ENCODE measurements at regions not wholly inside any gene's neighbourhood (a gene's known extent, or its start where the extent isn't known, plus 50 kb on each side); places are given as distances from the start of the nearest gene placed in this dataset.

DNA sequence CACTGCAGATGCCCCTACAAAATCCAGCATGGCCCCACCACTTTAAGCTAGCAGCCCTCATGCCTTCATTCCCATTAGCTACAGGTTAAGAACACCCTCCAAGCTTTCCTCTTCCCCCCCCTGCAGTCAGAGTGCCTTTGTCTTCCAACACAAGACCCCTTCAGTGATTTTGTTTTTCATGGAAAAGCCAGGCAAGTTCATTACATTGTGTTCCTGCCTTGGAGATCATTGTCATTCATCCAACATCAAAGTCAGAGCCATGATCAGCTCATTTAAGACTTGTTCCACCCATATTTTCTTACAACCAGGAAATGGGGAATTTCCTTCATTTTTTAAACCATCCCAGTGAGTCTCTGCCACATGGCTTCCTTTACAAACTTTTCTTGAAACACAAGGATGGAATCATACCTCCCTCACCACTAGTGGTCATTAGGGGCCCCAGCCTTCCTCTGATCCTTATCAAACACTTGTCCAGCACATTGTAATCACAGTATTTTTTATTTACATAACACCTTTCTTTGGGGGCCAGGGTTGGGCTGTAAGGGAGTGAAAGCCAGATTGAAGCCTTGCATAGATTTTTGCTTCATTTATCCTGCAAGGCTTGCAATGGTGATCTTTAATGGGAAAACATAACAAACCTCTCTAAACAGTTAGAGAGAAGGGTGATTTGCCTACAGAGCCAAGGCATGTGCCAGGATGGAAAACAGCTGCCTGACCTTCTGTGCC lies 765.3 kb downstream of the MED13L start:
- TF ChIP-seq, protein P1, sequence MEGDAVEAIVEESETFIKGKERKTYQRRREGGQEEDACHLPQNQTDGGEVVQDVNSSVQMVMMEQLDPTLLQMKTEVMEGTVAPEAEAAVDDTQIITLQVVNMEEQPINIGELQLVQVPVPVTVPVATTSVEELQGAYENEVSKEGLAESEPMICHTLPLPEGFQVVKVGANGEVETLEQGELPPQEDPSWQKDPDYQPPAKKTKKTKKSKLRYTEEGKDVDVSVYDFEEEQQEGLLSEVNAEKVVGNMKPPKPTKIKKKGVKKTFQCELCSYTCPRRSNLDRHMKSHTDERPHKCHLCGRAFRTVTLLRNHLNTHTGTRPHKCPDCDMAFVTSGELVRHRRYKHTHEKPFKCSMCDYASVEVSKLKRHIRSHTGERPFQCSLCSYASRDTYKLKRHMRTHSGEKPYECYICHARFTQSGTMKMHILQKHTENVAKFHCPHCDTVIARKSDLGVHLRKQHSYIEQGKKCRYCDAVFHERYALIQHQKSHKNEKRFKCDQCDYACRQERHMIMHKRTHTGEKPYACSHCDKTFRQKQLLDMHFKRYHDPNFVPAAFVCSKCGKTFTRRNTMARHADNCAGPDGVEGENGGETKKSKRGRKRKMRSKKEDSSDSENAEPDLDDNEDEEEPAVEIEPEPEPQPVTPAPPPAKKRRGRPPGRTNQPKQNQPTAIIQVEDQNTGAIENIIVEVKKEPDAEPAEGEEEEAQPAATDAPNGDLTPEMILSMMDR (IDR thresholded peaks at IDR 0.05 in 4 of 5, conservative IDR thresholded peaks at IDR 0.05 in 1 of 5): no peak
- TF ChIP-seq POLR2A (IDR thresholded peaks at IDR 0.05): no peak

Data from gastrocnemius medialis (tissue), 4 donors.